H1 (cell line): ENCODE measurements at regions not wholly inside any gene's neighbourhood (a gene's known extent, or its start where the extent isn't known, plus 50 kb on each side); places are given as distances from the start of the nearest gene placed in this dataset.
A peak's percentile ranks its signal among the peaks of the same experiment; 100 is the strongest.

ENCODE experiments used
- CTCF ChIA-PET: fragments of 300-600 bp; sonication (Branson Sonifier 250); formaldehyde crosslinking; loops from one replicate; lab custom pipeline; 2021; ENCODE audit not compliant: partially characterized antibody; lab: Charles Lee
- POLR2A ChIA-PET: fragments of 300-600 bp; sonication (Branson Sonifier 250); formaldehyde crosslinking; loops from one replicate; lab custom pipeline; 2021; ENCODE audit warnings: inconsistent platforms; ENCODE audit not compliant: partially characterized antibody; lab: Charles Lee
- DNase-seq, 2 experiments: peaks; one replicate each; pipeline versions ENCODE4 v3.0.0 to v3.0.0-alpha.2; 2010 to 2022; ENCODE audit warnings: low spot score in 2 of 2, low read depth in 1 of 2, mixed read lengths in 1 of 2
- FAIRE-seq: peaks from 2 replicates; lab custom pipeline; 2011; peaks lifted over from hg19 to GRCh38; lab: Jason Lieb, UNC
- H2AFZ ChIP-seq: 2 replicates; pipeline ENCODE4 v1.8.1; 2012; ENCODE audit warnings: low read length, inconsistent platforms
- H2AK5ac ChIP-seq: 2 replicates; pipeline ENCODE4 v1.6.1; 2013; ENCODE audit warnings: low read depth, low read length
- H2BK120ac ChIP-seq: replicated peaks from 2 replicates; pipeline ENCODE3; 2013; ENCODE audit warnings: low read depth, low read length, inconsistent platforms
- H2BK12ac ChIP-seq: 2 replicates; pipeline ENCODE4 v1.6.1; 2013; ENCODE audit warnings: low read depth, low read length
- H2BK15ac ChIP-seq: 2 replicates; pipeline ENCODE4 v1.6.1; 2013; ENCODE audit warnings: low read length
- H2BK20ac ChIP-seq: 2 replicates; pipeline ENCODE4 v1.6.1; 2013; ENCODE audit warnings: low read length
- H2BK5ac ChIP-seq: 2 replicates; pipeline ENCODE4 v1.6.1; 2013; ENCODE audit warnings: low read depth, low read length
- H3K14ac ChIP-seq: 2 replicates; pipeline ENCODE4 v1.6.1; 2013; ENCODE audit warnings: inconsistent platforms; ENCODE audit not compliant: insufficient read length
- H3K18ac ChIP-seq: 2 replicates; pipeline ENCODE4 v1.6.1; 2013; ENCODE audit warnings: low read length; ENCODE audit errors: extremely low read depth
- H3K23ac ChIP-seq: 2 replicates; pipeline ENCODE4 v1.6.1; 2013; ENCODE audit warnings: inconsistent platforms; ENCODE audit not compliant: insufficient read length
- H3K23me2 ChIP-seq: 2 replicates; pipeline ENCODE4 v1.6.1; 2013; ENCODE audit warnings: low read depth, low read length
- H3K27ac ChIP-seq: 2 replicates; pipeline ENCODE4 v1.6.1; 2011; ENCODE audit warnings: low read depth, low read length, inconsistent platforms
- H3K27me3 ChIP-seq, 4 experiments: replicated peaks in 1 of 4; 1 replicate in 1 of 4; 2 replicates in 3 of 4; pipeline versions ENCODE4 v1.6.1 to v1.8.1; 2011 to 2013; ENCODE audit warnings: low read length in 3 of 4, mild to moderate bottlenecking in 3 of 4, inconsistent platforms in 2 of 4, mixed read lengths in 2 of 4, moderate library complexity in 1 of 4; ENCODE audit not compliant: control insufficient read depth in 3 of 4, insufficient read depth in 3 of 4; ENCODE audit errors: extremely low read depth in 1 of 4
- H3K36me3 ChIP-seq, 4 experiments: 2 replicates each; pipeline versions ENCODE4 v1.6.1 to v1.8.1; 2011 to 2013; ENCODE audit warnings: mild to moderate bottlenecking in 4 of 4, low read length in 3 of 4, moderate library complexity in 2 of 4, control low read depth in 1 of 4, inconsistent platforms in 1 of 4; ENCODE audit not compliant: insufficient read depth in 4 of 4, control insufficient read depth in 2 of 4
- H3K4ac ChIP-seq: replicated peaks from 2 replicates; pipeline ENCODE3; 2013; ENCODE audit warnings: low read length, low read depth, mixed read lengths, inconsistent platforms; ENCODE audit not compliant: insufficient read length
- H3K4me1 ChIP-seq, 4 experiments: replicated peaks in 1 of 4; 1 replicate in 1 of 4; 2 replicates in 3 of 4; pipeline versions ENCODE4 v1.6.1 to v1.8.1; 2011 to 2013; ENCODE audit warnings: low read length in 3 of 4, inconsistent platforms in 2 of 4, mixed read lengths in 1 of 4; ENCODE audit not compliant: insufficient read depth in 4 of 4, control insufficient read depth in 3 of 4
- H3K4me2 ChIP-seq, 2 experiments: 2 replicates each; pipeline versions ENCODE4 v1.6.1 to v1.8.1; 2011 to 2013; ENCODE audit warnings: low read depth in 2 of 2, low read length in 2 of 2, control low read depth in 1 of 2, inconsistent platforms in 1 of 2, mild to moderate bottlenecking in 1 of 2; ENCODE audit not compliant: insufficient read depth in 1 of 2
- H3K4me3 ChIP-seq, 4 experiments: fragments of 200-600, 300-600 bp in 1 of 4; sonication (generic), shearing (Covaris generic), sonication (Bioruptor Twin) in 1 of 4; 2 replicates each; pipeline versions ENCODE4 v1.5.1 to v1.8.1; 2011 to 2016; ENCODE audit warnings: low read length in 4 of 4, low read depth in 3 of 4, control low read depth in 2 of 4, inconsistent platforms in 2 of 4, mild to moderate bottlenecking in 2 of 4, mixed read lengths in 1 of 4, moderate library complexity in 1 of 4; ENCODE audit not compliant: insufficient read depth in 2 of 4; ENCODE audit errors: extremely low read depth in 1 of 4
- H3K56ac ChIP-seq: replicated peaks from 2 replicates; pipeline ENCODE3; 2013; ENCODE audit warnings: low read depth, mild to moderate bottlenecking, mixed read lengths, low read length, inconsistent platforms; ENCODE audit not compliant: insufficient read length
- H3K79me1 ChIP-seq: 2 replicates; pipeline ENCODE4 v1.6.1; 2013; ENCODE audit warnings: low read depth, low read length, control low read depth
- H3K79me2 ChIP-seq, 2 experiments: 2 replicates each; pipeline versions ENCODE4 v1.6.1 to v1.8.1; 2012 to 2013; ENCODE audit warnings: low read length in 2 of 2, mild to moderate bottlenecking in 2 of 2, inconsistent platforms in 1 of 2; ENCODE audit not compliant: insufficient read depth in 2 of 2, control insufficient read depth in 1 of 2
- H3K9ac ChIP-seq, 4 experiments: replicated peaks in 1 of 4; 1 replicate in 1 of 4; 2 replicates in 3 of 4; pipeline versions ENCODE4 v1.6.1 to v1.8.1; 2011 to 2013; ENCODE audit warnings: low read depth in 3 of 4, low read length in 3 of 4, control low read depth in 2 of 4, mild to moderate bottlenecking in 2 of 4, moderate library complexity in 2 of 4, inconsistent platforms in 1 of 4; ENCODE audit errors: extremely low read depth in 1 of 4
- H3K9me3 ChIP-seq, 2 experiments: 2 replicates each; pipeline versions ENCODE4 v1.6.1 to v1.8.1; 2012 to 2013; ENCODE audit warnings: mild to moderate bottlenecking in 2 of 2, moderate library complexity in 2 of 2, control low read depth in 1 of 2, inconsistent platforms in 1 of 2, low read depth in 1 of 2, low read length in 1 of 2, mixed read lengths in 1 of 2; ENCODE audit not compliant: insufficient read depth in 2 of 2
- H4K20me1 ChIP-seq, 2 experiments: replicated peaks in 1 of 2; 2 replicates each; pipeline versions ENCODE3 to v1.8.1; 2011 to 2013; ENCODE audit warnings: inconsistent platforms in 2 of 2, low read length in 2 of 2, mild to moderate bottlenecking in 1 of 2; ENCODE audit not compliant: insufficient read depth in 2 of 2, control insufficient read depth in 1 of 2
- H4K5ac ChIP-seq: 2 replicates; pipeline ENCODE4 v1.6.1; 2013; ENCODE audit warnings: low read length, low read depth, mixed read lengths, inconsistent platforms; ENCODE audit not compliant: insufficient read length
- H4K8ac ChIP-seq: 2 replicates; pipeline ENCODE4 v1.8.0; 2013; ENCODE audit warnings: mild to moderate bottlenecking, moderate library complexity, low read length, inconsistent platforms; ENCODE audit not compliant: insufficient read depth; ENCODE audit errors: extremely low read depth
- H4K91ac ChIP-seq: replicated peaks from 2 replicates; pipeline ENCODE3; 2013; ENCODE audit warnings: low read length, mixed read lengths, inconsistent platforms; ENCODE audit not compliant: insufficient read length
- ASH2L ChIP-seq: fragments of 200-600, 300-600 bp; sonication (generic); IDR thresholded peaks from one replicate; pipeline ENCODE4 v1.7.1; 2017; ENCODE audit warnings: low read length
- CREB1 ChIP-seq: IDR thresholded peaks from 2 replicates; pipeline ENCODE4 v1.6.1; 2012; ENCODE audit warnings: inconsistent platforms
- FOSL1 ChIP-seq: IDR thresholded peaks from 2 replicates; pipeline ENCODE4 v1.6.1; 2011; ENCODE audit warnings: mild to moderate bottlenecking, low read depth, low read length, moderate library complexity; ENCODE audit not compliant: insufficient read depth
- MAFK ChIP-seq: IDR thresholded peaks from 2 replicates; pipeline ENCODE4 v1.6.1; 2012; ENCODE audit warnings: low read depth, mild to moderate bottlenecking, improper control_type of control experiment, low read length
- PHF8 ChIP-seq: fragments of 200-600 bp; sonication (generic); conservative IDR thresholded peaks from 2 replicates; pipeline ENCODE4 v1.7.1; 2012; ENCODE audit warnings: low read depth, mild to moderate bottlenecking, inconsistent platforms, low read length, moderate library complexity
- RBBP5 ChIP-seq: IDR thresholded peaks from 2 replicates; pipeline ENCODE4 v1.7.1; 2012; ENCODE audit warnings: low read depth, mild to moderate bottlenecking, inconsistent platforms, low read length, moderate library complexity, borderline replicate concordance
- SIRT6 ChIP-seq: IDR thresholded peaks from one replicate; pipeline ENCODE4 v1.7.1; 2012; ENCODE audit warnings: low read length, inconsistent platforms
- SIX5 ChIP-seq: IDR thresholded peaks from 2 replicates; pipeline ENCODE4 v1.6.1; 2011; ENCODE audit warnings: mild to moderate bottlenecking, low read depth, low read length
- TCF12 ChIP-seq: IDR thresholded peaks from 2 replicates; pipeline ENCODE4 v1.6.1; 2011; ENCODE audit warnings: low read depth, mild to moderate bottlenecking, low read length
- YY1 ChIP-seq: IDR thresholded peaks from 2 replicates; pipeline ENCODE4 v1.6.1; 2011; ENCODE audit warnings: low read depth, mild to moderate bottlenecking, low read length
- WGBS, 2 experiments: shearing (Covaris generic) in 1 of 2; methylation state at CpG; one replicate each; pipeline versions ENCODE4 v1.1.6 to v1.1.7; 2013 to 2015; ENCODE audit warnings: low lambda C conversion rate in 2 of 2, mixed read lengths in 2 of 2, inconsistent platforms in 1 of 2, low coverage in 1 of 2, missing lambda C conversion rate in 1 of 2; ENCODE audit not compliant: insufficient replicate concordance in 2 of 2, insufficient coverage in 1 of 2, insufficient read length in 1 of 2; ENCODE audit errors: extremely low coverage in 1 of 2, missing lambda C conversion rate in 1 of 2; 5-methylcytosine and 5-hydroxymethylcytosine counted together

DNA sequence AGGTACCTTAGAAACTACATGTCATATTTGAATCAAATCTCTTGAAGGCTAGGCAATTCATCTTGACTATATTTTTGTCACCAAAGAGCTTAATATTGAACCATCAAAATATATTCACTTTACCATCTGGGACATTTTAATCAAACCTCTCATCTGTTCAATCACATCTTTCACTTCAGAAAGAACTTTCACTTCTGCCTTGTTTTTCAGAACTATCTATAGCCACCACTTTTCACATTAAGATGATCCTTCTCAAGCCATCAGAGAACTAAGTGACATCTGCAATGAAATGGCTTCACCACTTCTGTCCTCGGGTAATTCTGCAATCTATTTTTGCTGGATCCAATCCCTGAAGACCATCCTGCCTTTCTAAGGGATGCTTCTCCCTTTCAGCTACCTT lies 57.8 kb downstream of the OR2B2 start:
- Histone ChIP-seq H2BK20ac (peak overlapping the region; percentile 35; the same call in 1 of the 2 replicates), H3K14ac (no peak overlapping the region), H4K91ac (no peak overlapping the region), H2BK5ac (no peak overlapping the region), H3K4me3 (no peak overlapping the region), H3K4ac (no peak overlapping the region), H3K27ac (no peak overlapping the region), H3K23me2 (no peaks in the 10 kb centered on the region), H2BK15ac (peak overlapping the region; percentile 48; the same call in 1 of the 2 replicates), H3K4me2 (no peak overlapping the region), H2BK12ac (no peak overlapping the region), H3K23ac (no peak overlapping the region), H3K9ac (no peak overlapping the region), H3K36me3 (no peaks in the 10 kb centered on the region), H4K5ac (no peak overlapping the region), H4K8ac (no peak overlapping the region), H3K79me2 (no peaks in the 10 kb centered on the region), H2AK5ac (no peak overlapping the region), H3K9me3 (no peaks in the 10 kb centered on the region), H3K27me3 (no peaks in the 10 kb centered on the region), H3K56ac (no peak overlapping the region), H3K4me1 (peaks cover 0 to 6% (median 2%) of the 10 kb centered on the region in 4 experiments; a peak in 2 of 7 replicates), H3K79me1 (no peaks in the 10 kb centered on the region), H2BK120ac (no peak overlapping the region), H3K18ac (no peak overlapping the region), H4K20me1 (no peaks in the 10 kb centered on the region), H2AFZ (no peak overlapping the region)
- FAIRE-seq = no peak
- WGBS, 2 experiments = 92% methylated on average over 1 of the region's 1 CpG; no CpG with 5 or more reads in 1 of the 2 experiments
- DNase-seq = no peak
- POLR2A ChIA-PET = interaction anchor here (1.0 to 32.2 kb wide), 4 partner anchors 8 to 721 kb away, joined by 3 to 3039 read pairs (median 1020); a partner anchor contains a TSS
- CTCF ChIA-PET = interaction anchor here (1.0 kb wide), 1 partner anchor 18 kb away, joined by 3 read pairs; a partner anchor contains a TSS
- no peak for TF ChIP-seq PHF8
- no peak for TF ChIP-seq YY1
- TF ChIP-seq FOSL1 = no peak
- no peak for TF ChIP-seq SIRT6
- TF ChIP-seq TCF12 = no peak
- no peak for TF ChIP-seq MAFK
- no peak for TF ChIP-seq CREB1
- TF ChIP-seq RBBP5 = no peak
- TF ChIP-seq ASH2L = no peak
- TF ChIP-seq SIX5 = no peak
